D721Med (cell line): ENCODE measurements at regions not wholly inside any gene's neighbourhood (a gene's known extent, or its start where the extent isn't known, plus 50 kb on each side); places are given as distances from the start of the nearest gene placed in this dataset.

Source experiments
- DNase-seq: peaks from one replicate; pipeline ENCODE4 v3.0.0; 2011; ENCODE audit warnings: low spot score; ENCODE audit not compliant: insufficient read length
- FAIRE-seq: peaks from 2 replicates; lab custom pipeline; 2011; peaks lifted over from hg19 to GRCh38; lab: Jason Lieb, UNC
- CTCF ChIP-seq: IDR thresholded peaks from 2 replicates; pipeline ENCODE4 v1.5.1; 2012; ENCODE audit warnings: mild to moderate bottlenecking, control low read depth; ENCODE audit not compliant: insufficient read depth; ENCODE audit errors: missing control alignments

DNA sequence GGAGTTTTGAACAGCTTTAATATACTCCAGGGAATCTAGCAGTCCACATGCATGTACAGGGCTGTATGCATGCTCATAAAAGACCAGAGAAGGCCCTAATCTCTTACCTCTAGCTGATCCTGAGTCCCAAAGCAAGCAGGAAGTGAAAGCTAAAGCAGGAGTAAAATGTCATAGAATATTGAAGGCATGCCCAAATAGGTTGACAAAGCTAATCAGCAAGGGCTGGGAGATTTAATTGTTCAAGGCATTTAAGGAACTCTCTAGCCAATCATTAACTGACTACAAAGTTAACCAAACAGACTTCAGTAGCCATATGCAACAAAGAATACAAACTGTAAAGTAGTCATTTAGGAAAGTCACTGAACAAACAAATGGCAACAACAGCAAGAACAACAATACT is 85.8 kb upstream of the KBTBD8 start:
- TF ChIP-seq CTCF: no peak
- no peak for FAIRE-seq
- no peak for DNase-seq

DNA sequence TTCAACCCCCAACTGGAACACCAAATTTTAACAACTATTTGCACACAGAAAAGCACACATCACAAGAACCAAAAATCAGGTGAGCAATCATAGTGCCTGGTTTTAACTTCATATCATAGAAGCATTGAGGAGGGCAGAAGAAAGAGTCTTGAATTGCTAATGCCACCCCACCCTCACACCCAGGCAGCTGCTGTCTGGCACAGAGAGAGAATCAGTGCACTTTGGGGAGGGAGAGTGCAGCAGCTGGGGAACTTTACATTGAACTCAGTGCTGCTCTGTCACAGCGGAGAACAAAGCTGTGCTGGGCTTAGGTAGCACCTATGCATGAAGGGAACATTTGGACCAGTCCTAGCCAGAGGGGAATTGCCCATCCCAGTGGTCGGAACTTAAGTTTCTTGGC is 76.0 kb upstream of the KBTBD8 start:
- no peak for FAIRE-seq
- no peak for TF ChIP-seq CTCF
- no peak for DNase-seq

DNA sequence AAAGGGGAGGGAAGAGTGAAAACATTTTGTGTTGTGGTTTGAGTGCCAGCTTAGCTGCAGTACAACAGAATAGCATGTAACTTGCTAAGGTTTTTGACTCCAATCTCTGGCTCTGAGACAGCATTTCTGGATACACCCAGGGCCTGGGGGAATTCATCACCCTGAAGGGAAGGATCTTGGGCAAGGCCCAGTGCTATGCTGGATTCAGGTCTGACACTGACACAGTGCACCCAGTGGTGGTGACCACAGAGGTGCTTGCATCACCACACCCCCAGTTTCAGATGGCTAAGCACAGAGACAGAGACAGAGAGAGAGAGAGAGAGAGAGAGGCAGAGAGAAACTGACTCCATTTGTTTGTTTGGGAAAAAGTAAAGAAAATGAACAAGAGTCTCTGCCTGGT is 74.1 kb upstream of the KBTBD8 start:
- FAIRE-seq: no peak
- TF ChIP-seq CTCF: no peak
- no peak for DNase-seq

GRCh38 chr3:66928252-66928651 is 69.9 kb upstream of the KBTBD8 start:
- no peak for TF ChIP-seq CTCF
- DNase-seq: no peak
- FAIRE-seq: no peak

DNA sequence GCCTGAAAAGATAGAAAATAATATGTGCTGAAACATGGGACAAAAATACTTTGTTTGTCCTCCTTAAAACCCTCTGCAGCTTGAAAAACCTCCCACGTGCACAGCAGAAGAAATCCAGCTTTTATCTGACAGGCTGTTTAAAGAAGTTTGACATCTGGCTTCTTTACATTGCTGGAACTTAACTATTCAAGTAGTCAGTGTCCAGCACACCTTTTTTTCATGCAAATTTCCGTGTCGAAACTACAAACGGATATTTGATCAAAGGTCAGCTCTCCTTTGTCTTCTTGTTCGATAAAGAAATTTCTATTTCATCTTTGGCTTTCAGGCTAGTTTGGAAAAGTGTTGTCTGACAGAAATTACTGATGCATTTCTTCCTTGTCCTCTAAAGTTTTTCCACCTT is 66.8 kb upstream of the KBTBD8 start:
- TF ChIP-seq CTCF: no peak
- FAIRE-seq (no peak), DNase-seq (no peak)

GRCh38 chr3:66931699-66932098 is 66.4 kb upstream of the KBTBD8 start:
- TF ChIP-seq CTCF: no peak
- no peak for FAIRE-seq

DNA sequence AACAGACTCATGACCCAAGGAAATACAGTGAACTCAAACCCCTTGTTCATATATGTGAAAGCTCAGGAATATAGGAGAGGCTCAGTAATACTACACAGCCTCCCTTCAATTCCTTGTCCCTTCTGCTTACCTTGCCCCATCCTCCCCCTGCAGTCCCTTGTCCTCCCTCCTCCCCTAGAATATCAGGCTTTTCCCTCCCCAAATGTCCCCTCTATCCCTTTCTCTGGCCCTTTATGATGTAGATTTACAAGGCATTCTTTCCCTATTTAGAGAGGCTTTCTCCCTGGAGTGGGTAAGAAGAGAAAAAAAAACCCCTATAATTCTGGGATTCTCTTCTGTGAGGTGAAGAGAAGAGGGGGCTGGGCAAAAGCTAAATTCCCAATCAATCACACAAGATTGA is 64.9 kb upstream of the KBTBD8 start:
- FAIRE-seq (no peak), DNase-seq (no peak)
- TF ChIP-seq CTCF: no peak

More at GRCh38 chr3:66931699-66932098, 66.4 kb upstream of the KBTBD8 start:
- no peak for DNase-seq
